GM21825 (cell line): ENCODE measurements at regions not wholly inside any gene's neighbourhood (a gene's known extent, or its start where the extent isn't known, plus 50 kb on each side); places are given as distances from the start of the nearest gene placed in this dataset.
A peak's percentile ranks its signal among the peaks of the same experiment; 100 is the strongest.

Source experiments
- ATAC-seq: cut with Tn5 transposase; IDR thresholded peaks from one replicate; pipeline ENCODE4 v1.9.1; 2021; ENCODE audit warnings: mild to moderate bottlenecking, moderate library complexity; ENCODE audit not compliant: unreplicated experiment

GRCh38 chr21:43364261-43364510 is 62.7 kb downstream of the SIK1 start:
- ATAC-seq, result no peak

DNA sequence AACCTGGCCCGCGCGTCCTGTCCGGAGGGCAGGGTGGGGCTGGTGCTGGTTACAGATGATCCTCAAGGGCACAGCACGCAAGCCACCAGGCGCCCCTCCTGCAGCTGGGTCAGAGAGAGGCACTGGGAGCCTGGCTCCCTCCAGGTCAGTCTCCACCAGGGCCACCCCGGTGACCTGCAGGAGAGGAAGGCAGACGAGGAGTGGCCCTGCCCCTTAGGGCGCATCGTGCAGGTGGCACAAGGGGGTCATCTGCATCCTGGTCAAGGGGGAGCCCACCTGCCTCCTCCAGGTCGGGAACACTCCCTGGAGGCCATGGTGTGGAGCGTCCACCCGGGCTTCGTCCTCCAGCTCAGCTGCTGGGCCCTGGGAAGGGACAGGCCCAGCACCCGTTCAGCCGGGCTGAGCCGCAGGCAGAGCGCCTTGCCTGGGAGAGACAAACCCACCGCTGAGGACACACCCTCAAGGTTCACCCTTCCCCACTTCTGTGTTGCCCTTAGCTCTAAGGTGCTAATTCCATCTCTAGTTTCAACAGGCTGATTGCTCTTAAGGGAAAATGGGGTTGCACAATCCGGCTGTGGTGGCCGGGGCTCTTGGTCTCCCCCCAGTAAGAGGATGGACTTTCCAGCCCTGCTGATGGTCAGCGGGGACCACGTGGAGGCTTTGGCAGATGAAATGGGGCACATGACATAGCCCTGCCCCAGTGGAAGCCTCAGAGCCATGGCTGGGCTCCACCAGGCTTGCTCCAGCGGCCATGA is 63.2 kb downstream of the SIK1 start:
- no peak for ATAC-seq

DNA sequence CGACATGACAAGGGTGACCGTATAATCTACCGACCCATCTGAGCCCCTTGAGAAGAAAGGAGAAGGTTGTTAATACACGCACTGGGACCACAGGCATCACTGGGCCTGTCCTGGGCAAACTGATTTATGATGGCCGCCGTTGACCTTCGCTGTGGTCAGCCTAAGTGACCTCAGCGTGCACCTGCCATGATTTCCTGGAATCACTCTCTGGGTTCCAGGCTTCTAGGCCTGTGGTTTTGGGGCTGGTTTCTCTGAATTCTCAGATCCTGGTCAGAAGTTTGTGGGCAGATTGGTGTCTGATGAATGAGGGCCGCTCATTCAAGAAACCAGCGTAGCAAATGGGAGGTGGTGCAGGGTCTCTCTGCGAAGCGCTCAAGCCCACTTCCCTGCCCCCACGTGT is 64.0 kb downstream of the SIK1 start:
- ATAC-seq, result no peak

- peak; percentile 39 for ATAC-seq
Observed at GRCh38 chr21:43362321-43362791, 64.6 kb downstream of the SIK1 start.

- peak; percentile 48 for ATAC-seq
Observed at GRCh38 chr21:43361493-43362296, 65.2 kb downstream of the SIK1 start.

DNA sequence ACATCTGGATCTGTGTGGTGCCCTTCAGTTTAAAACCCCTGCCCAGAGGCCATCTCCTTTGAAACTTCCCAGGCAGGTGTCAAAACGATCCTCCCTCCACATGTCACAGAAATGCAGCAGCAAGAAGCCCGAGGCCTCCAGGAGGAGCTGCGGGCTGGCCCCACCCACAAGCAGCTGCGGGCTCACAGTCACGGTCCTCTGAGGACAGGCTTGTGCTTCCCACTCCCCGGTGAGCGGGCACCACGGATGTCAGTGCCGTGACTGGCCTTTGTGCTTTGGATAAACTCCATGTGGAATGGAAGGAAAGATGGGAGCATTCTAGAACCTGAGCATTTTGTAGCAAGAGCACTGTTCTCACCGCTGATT is 65.8 kb downstream of the SIK1 start:
- no peak for ATAC-seq

DNA sequence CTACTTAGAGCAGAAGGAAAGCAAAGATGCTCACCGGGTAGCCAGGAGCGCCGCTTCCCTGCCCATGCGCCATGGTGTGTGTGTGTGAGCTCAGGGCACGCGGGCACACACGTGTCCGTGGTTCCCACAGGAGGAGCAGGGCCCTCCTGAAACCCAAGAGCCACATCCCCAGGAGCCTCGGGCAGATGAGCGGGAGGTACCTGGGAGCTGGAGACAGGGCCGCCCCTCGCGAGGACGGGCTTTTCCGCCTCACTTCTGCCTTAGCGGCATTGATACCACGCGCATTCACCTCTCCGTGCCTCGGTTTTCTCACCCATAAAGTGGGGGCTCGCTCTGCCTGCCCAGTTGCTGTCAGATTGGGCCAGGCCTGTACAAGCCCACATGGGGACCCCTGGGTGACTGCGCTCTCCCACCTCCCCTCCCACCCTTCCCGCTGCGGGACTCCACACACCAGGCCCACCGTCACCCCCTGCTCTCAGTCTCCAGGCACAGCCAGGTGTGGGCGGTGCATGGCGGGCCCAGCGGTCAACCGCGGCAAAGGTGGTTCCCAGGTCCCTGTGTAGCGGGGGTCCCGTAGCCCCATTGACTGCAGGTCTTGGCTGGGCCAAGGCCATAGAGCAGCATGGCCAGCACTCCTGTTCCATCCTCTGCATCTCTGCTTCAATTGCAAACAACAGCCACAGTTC is 66.3 kb downstream of the SIK1 start:
- ATAC-seq, result no peak

DNA sequence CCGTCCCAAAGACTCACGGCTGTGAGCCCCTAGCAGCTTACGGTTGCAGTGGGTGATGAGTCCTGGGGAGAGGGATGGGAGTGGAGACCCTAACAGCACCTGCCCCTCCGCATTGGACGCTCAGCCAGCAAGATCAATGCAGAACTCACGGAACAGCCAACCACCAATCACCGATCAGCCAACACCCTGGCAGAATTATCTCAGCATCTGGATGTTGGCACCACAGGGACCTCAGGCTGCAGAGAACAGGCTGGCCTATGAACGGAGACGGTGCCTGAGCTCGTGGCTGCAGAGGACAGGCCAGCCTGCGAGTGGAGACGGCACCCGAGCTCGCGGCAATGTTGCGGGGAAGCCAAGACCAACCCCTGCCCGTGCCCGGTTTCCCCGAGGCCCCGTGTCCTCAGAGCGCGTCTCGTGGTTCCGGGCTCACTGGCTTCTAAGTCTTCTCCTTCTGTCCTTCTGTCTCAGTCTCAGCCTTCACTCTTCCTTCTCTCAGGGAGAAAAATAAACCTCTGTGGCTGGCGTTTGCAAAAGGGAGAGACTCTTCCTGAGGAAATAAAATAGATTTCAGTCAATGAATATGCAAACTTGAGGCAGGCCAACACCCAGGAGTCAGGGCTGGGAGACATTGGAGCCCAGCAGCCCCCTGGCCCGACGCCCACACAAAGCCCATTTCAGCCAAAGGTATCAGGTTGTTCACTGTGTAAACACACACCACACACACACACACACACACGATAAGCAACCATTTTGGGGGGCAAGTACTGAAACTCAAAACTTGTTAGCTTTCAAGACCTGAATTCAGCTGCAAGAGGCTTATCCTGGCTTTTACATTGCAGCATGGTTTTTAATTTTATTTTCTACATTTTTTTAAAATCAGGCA is 67.8 kb downstream of the SIK1 start:
- ATAC-seq, result no peak

DNA sequence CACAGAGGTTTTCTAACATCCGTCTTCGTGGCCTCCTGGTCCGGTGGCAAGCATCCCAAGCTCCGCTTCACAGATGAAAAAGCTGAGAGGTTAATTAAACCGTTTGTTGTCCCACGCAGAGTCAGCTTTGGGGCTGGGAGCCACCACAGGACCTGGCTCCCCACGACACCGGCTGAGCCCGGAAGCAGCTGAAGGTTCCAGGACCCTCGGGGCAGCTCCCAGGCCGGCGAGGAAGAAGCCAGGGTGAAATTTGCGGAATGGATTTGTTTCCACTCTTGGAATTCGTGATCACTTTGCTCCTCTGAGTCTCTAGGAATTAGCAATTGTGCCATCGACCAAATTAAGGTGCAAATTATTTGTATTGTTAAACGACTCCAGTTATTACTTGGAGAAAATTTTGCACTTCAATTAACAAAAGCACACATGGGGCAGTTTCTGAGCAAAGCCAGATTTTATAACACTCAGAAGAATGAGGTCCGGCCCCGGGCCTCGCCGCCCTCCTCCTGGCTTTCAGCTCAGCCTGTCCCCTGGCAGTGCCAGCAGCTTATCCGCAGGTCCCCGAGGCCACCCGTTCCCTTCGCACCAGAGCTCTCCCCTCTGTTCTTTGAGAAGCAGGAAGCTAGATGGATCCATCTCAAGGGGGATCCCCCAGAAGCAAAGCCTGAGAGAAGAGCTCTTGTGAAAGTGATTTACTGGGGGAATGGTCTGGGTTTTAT is 69.1 kb downstream of the SIK1 start:
- no peak for ATAC-seq

DNA sequence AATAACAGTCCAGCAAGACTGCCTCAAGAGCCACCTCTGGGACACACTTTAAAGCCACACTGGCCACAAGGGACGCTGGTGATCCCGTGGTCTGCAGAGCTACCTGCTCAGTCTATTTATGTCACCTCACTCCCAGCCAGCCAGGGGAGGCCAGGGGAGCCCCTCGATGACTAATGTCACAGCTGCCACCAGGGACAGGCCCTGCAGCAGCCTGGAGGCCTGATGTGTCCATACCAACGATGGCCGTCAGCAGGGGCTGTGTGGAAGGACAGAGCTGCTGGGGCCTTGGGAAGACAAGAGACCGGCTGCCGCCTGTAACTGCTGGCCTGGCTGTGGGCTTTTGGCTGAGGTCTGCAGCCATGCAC is 71.0 kb downstream of the SIK1 start:
- ATAC-seq, result no peak

DNA sequence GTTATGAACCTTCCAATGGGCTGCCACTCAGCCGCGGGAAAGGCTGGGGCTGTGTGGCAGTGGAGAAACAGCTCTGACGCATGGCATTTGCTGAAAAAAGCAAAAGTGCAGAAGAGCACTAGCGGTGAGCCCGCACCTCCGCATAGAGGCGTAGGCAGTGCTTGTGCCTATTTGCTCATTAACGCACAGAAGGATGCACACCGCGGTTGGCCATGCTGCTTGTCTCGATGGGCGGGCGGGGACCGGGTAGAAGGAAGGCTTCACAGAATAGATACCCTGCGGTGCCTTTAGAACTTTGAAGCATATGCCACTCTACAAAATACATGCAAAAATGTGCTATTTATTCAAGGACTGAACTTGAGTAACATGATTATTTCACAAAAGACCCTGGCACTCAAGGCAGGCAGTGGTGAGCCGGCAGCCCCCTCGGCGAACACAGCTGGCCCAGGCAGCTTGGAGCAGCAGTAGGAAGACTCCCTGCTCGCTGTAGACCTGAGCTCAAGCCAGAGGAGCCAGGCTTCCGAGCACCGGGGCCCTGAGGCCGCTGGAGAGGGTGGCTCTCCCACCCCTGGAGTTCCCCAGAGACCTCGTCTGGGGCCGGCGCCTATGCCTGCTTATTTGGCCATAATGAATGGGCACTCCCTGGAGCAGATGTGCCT is 71.5 kb downstream of the SIK1 start:
- ATAC-seq, result no peak

DNA sequence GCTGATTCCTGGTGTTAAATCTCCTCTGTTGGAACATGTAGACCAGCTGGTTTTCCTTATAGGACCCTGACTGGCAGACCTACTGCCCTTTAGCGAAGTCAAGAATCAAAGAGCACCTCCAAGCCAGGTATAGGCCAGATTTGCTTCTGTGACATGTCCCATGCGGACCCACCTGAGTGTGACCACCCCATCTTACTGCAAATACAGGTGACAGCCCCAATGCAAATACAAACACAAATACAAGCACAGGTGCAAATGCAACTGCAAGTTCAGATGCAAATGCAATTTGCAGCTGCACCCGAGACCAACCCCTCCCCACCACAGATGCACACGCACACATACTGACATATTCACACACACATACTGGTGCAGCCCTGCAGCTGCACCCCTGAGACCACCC is 72.3 kb downstream of the SIK1 start:
- ATAC-seq, result no peak

DNA sequence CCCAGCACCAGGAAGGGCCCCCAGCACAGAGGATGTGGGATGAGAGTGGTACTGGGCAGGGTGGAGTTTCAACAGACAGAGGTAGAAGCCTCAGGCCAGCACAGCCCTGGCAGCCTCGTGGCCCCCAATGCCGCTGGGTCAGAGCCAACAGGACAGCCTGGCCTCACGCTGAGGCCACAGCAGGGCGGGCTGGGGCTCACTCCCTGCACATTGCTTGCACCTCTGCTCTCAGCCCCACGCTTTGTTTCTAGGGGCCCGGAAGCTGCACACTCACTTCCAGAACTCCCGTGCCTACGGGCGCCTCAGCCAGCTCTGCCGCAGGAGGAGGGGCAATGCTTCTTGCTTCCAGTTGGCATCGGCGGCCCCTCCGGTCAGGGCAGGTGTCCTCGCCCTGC is 72.9 kb downstream of the SIK1 start:
- no peak for ATAC-seq

- no peak for ATAC-seq
Observed at GRCh38 chr21:43353282-43354025, 73.5 kb downstream of the SIK1 start.

GRCh38 chr21:43352568-43353281 is 74.2 kb downstream of the SIK1 start:
- ATAC-seq, result peak; percentile 52

- ATAC-seq, result no peak
Observed at GRCh38 chr21:43352154-43352537, 74.8 kb downstream of the SIK1 start.

DNA sequence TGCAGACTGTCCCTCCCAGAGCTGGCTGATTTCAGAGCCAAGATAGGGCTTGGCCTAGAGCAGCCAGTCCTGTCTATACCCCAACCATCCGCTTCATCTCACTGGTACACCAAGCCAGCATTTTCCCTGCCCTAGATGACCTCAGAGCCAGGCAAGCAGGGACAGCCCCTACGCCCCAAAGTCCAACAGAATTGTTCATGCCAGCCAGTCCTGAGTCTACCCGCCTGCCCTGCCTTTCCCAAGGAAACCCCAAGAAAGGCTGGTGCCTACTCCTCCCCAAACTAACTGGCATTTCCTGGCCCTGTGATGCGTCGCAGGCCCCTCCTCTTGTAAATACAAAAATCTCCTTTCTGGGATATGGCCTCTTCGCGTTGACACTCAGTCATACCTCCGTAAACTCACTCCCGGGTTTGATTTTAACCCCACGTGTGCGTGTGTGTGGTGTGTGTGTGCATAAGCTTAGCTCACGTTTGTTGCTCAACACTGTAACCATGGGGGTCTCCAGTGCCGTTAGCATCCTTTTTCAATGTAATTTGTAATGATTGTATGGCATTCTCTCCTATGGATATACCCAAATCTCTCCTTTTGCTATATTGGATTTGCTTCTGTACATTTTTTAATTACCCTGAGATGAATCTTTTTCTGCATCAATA is 75.3 kb downstream of the SIK1 start:
- ATAC-seq, result no peak

DNA sequence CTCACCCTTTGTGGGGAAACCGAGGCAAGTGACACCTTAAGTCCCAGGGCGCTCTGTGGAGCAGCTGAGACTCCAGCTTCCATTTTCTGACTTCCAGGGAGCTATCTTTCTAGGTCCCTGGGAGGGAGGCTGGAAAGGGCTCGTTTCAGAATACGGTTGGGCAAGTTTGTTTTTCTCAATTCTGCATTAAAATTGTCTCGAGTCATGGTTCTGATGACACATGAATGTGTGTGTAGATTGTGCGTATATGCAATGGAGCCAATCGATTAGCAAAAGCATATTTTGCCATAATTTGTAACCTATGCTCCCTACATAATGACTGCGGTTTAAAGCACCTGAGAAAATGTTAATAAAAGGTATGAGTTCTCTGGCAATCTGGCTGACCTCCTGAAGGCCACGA is 77.3 kb downstream of the SIK1 start:
- ATAC-seq, result no peak
